ENCODE measurements at regions not wholly inside any gene's neighbourhood (a gene's known extent, or its start where the extent isn't known, plus 50 kb on each side); places are given as distances from the start of the nearest gene placed in this dataset.

- no peak for DNase-seq (ENCODE audit: low spot score)
- no peak for TF ChIP-seq CTCF (conservative IDR thresholded peaks at IDR 0.05; ENCODE audit: low read depth)
- CTCF ChIA-PET = no interaction called here
- H3K27ac ChIP-seq = no peak overlapping the region
- POLR2A ChIA-PET (ENCODE audit: low non-redundant PET) = no interaction called here
Observed at GRCh38 chr14:41201696-41202095, 405.0 kb upstream of the LRFN5 start.

GRCh38 chr14:41187868-41188267 is 418.8 kb upstream of the LRFN5 start:
- ChIA-PET POLR2A (ENCODE audit: low non-redundant PET) (no interaction called here), CTCF (no interaction called here)
- no peak for DNase-seq (ENCODE audit: low spot score)
- H3K27ac ChIP-seq = no peak overlapping the region
- no peak for TF ChIP-seq CTCF (conservative IDR thresholded peaks at IDR 0.05; ENCODE audit: low read depth)

GRCh38 chr14:41171045-41171444 is 435.6 kb upstream of the LRFN5 start:
- no peak for TF ChIP-seq CTCF (conservative IDR thresholded peaks at IDR 0.05; ENCODE audit: low read depth)

GRCh38 chr14:41167040-41167439 is 439.6 kb upstream of the LRFN5 start:
- TF ChIP-seq CTCF (conservative IDR thresholded peaks at IDR 0.05; ENCODE audit: low read depth) = no peak
- ChIA-PET CTCF (no interaction called here), POLR2A (ENCODE audit: low non-redundant PET) (no interaction called here)
- H3K27ac ChIP-seq = no peak overlapping the region
- DNase-seq (ENCODE audit: low spot score) = no peak

More at GRCh38 chr14:41171045-41171444, 435.6 kb upstream of the LRFN5 start:
- CTCF ChIA-PET = no interaction called here
- DNase-seq (ENCODE audit: low spot score) = no peak
- H3K27ac ChIP-seq = no peak overlapping the region
- POLR2A ChIA-PET (ENCODE audit: low non-redundant PET) = no interaction called here

GRCh38 chr14:41154143-41154807 is 452.4 kb upstream of the LRFN5 start:
- DNase-seq (ENCODE audit: low spot score) = no peak
- CTCF ChIA-PET = no interaction called here
- no peak overlapping the region for H3K27ac ChIP-seq
- POLR2A ChIA-PET (ENCODE audit: low non-redundant PET) = no interaction called here
- TF ChIP-seq CTCF (conservative IDR thresholded peaks at IDR 0.05; ENCODE audit: low read depth) = no peak

- CTCF ChIA-PET = no interaction called here
- DNase-seq (ENCODE audit: low spot score) = no peak
- TF ChIP-seq CTCF (conservative IDR thresholded peaks at IDR 0.05; ENCODE audit: low read depth) = no peak
- POLR2A ChIA-PET (ENCODE audit: low non-redundant PET) = no interaction called here
- no peak overlapping the region for H3K27ac ChIP-seq
Observed at GRCh38 chr14:41146391-41146790, 460.3 kb upstream of the LRFN5 start.

Measured in RWPE1 (cell line).